ES-I3 (cell line): ENCODE measurements at regions not wholly inside any gene's neighbourhood (a gene's known extent, or its start where the extent isn't known, plus 50 kb on each side); places are given as distances from the start of the nearest gene placed in this dataset.
"Not testable (repeated sequence)": the region's sequence is repeated elsewhere in the genome, so short reads cannot be mapped to it uniquely, and the experiment has no call there.

Experiments
- H3K36me3 ChIP-seq: 2 replicates; pipeline ENCODE4 v1.6.1; 2013; ENCODE audit warnings: mild to moderate bottlenecking, low read length, control low read depth, moderate library complexity; ENCODE audit not compliant: insufficient read depth
- H3K4me1 ChIP-seq: 2 replicates; pipeline ENCODE4 v1.6.1; 2013; ENCODE audit warnings: mild to moderate bottlenecking, control low read depth, low read length; ENCODE audit not compliant: insufficient read depth
- H3K9ac ChIP-seq: 2 replicates; pipeline ENCODE4 v1.6.1; 2013; ENCODE audit warnings: low read depth, mild to moderate bottlenecking, low read length, moderate library complexity
- H3K9me3 ChIP-seq: 2 replicates; pipeline ENCODE4 v1.6.1; 2013; ENCODE audit warnings: mild to moderate bottlenecking, low read length, moderate library complexity; ENCODE audit not compliant: control insufficient read depth, insufficient read depth

DNA sequence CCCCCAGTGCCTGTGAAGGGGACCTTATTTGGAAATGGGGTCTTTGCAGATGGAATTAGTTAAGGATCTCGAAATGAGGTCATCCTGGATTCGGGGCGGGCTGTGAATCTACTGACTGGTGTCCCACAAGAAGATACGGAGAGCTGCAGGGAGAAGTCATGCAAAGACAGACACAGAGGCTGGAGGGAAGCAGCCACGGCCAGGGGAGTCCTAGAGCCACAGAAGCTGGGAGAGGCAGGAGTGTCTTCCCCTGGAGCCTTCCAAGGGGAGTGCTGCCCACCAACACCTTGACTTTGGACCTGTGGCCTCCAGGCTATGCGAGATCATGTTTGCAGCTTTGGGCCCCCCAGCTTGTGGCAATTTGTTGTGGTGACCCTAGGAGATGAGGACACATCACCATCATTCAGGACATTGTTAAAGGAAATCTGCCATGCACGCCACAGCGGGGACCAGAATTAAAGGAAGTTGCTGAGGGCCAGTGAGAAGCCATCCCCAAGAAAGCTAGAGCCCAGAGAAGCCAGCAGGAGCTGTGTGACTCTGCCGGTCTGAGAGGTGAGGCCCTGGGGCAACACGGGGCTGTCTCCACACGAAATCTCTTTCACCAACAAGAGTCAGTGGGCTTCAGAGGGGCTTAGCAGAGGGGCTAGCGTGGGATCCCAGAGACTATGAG lies 434.7 kb downstream of the BRD1 start:
- no peaks in the 10 kb centered on the region for H3K4me1 ChIP-seq
- no peak overlapping the region for H3K9ac ChIP-seq
- 0 out of 2 replicates have a peak, but pooled peaks cover 3% of the 10 kb centered on the region for H3K9me3 ChIP-seq
- no peaks in the 10 kb centered on the region for H3K36me3 ChIP-seq

DNA sequence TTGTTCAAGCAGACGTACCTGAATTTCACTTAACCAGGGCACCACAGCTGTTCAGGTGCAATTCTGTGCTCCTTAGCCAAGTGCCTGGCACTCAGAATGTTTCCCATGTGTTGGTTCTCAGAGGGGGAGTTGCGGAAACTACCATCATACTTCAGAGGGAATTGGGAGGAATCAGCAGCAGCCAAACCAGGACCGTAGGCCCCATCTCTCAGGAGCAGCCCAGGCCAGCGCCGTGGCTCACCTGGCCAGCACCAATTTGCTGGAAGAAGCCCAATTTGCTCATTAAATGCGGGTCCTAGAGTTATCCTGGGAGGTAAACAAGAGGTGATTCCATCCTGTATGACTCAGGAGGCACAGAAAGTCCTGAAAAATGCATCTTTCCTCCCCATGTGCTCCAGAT lies 435.4 kb downstream of the BRD1 start:
- no peak overlapping the region for H3K9ac ChIP-seq
- 0 out of 2 replicates have a peak, but pooled peaks cover 3% of the 10 kb centered on the region for H3K9me3 ChIP-seq
- no peaks in the 10 kb centered on the region for H3K36me3 ChIP-seq
- H3K4me1 ChIP-seq = no peaks in the 10 kb centered on the region

DNA sequence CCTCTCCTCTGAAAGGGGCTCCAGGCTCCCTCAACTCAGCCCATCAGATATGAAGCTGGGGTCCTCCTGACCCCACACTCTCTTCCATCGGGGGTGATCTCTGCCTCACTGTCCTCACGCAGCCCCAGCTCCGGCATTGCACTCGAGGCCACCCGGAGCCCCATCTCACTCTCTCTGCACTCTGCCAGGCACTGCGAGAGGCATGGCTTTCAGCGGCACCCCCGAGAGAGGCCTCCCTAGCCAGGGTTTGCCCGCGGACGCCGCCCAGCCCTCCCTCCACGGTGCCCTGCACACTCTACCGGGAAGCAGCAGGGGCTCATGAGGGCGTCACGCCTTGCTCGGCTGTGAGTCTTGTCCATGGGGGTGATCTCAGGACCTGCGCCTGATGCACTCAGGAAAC lies 436.2 kb downstream of the BRD1 start:
- 0 out of 2 replicates have a peak, but pooled peaks cover 3% of the 10 kb centered on the region for H3K9me3 ChIP-seq
- no peaks in the 10 kb centered on the region for H3K36me3 ChIP-seq
- no peak overlapping the region for H3K9ac ChIP-seq
- no peaks in the 10 kb centered on the region for H3K4me1 ChIP-seq

DNA sequence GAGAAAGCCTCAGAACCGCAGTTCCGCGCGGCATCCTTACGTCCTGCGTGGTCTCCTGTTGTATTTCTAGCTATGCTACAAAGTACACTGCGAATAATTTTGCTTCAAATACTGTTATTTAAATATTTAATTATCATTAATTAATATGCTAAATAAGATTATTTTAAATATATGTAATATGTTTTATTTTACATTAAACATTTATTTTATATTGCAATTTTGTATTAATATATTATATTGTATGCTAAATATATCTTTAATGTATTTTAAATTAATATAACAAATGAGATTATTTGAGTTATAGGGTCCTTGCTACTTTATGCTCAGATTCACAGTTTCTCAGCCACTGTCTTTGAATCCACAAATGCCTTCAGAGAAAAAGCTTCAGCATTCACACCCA lies 436.7 kb downstream of the BRD1 start:
- no peaks in the 10 kb centered on the region for H3K36me3 ChIP-seq
- H3K9ac ChIP-seq = no peak overlapping the region
- 0 out of 2 replicates have a peak, but pooled peaks cover 3% of the 10 kb centered on the region for H3K9me3 ChIP-seq
- no peaks in the 10 kb centered on the region for H3K4me1 ChIP-seq

DNA sequence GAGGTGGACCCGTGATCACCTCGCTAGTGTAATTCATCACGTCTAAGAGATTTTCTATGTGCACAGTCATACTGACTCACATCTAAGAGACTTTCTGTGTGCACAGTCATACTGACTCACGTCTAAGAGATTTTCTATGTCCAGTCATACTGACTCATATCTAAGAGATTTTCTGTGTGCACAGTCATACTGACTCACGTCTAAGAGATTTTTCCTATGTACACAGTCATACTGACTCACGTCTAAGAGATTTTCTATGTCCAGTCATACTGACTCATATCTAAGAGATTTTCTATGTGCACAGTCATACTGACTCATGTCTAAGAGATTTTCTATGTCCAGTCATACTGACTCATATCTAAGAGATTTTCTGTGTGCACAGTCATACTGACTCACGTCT lies 443.8 kb downstream of the BRD1 start:
- not testable (repeated sequence) for H3K9ac ChIP-seq, H3K36me3 ChIP-seq, H3K4me1 ChIP-seq, H3K9me3 ChIP-seq

DNA sequence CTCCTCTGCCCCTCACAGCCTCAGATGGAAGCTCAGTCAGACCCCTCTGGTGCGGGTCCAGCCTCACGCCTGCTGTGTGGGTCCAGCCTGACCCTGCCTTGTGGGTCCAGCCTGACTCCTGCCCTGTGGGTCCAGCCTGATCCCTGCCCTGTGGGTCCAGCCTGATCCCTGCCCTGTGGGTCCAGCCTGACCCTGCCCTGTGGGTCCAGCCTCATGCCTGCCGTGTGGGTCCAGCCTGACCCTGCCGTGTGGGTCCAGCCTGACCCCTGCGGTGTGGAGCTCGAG lies 445.3 kb downstream of the BRD1 start:
- Histone ChIP-seq H3K9ac (no peak overlapping the region), H3K4me1 (no peaks in the 10 kb centered on the region), H3K36me3 (no peaks in the 10 kb centered on the region), H3K9me3 (no peaks in the 10 kb centered on the region; the same call in 1 of the 2 replicates)

DNA sequence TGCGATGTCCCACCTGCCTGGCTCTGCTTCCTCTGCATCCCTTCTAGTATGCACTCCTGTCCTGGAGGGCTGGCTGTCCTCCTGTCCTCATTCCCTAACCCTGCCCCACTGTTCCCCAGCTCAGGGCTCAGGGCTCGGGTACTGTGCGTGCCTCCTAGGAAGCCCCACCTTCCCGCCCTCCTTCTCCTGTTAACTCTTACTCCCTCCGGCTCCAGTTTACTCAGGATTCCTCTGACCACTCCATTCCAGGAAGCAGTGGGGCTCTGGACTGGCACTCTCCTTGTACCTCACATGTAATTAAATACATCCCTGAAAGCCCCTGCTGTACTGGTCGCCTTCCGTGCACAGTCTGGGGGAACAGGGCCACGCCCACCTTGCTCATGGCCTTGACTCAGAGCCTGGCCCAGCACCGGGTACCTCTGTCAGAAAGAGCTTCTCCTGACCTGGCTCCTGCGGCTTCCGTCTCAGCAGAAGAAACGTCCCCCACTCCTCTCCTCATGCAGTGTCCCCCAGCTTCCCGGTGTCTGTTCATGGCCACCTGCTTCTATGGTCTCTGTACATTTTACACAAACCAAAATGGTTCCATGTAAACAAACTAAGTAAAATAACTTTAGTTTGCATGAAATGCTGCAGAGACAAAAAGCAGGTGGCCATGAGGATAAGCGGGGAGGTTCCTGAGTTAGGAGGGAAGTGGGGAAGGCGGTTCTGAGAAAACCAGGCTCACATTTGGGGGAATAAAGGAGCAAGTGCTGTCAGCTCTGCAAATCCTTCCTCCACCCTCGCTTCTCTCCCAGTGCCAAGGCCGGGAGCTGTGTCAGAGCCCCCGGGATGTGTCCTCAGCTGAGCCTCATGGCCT lies 445.9 kb downstream of the BRD1 start:
- Histone ChIP-seq H3K9me3 (no peaks in the 10 kb centered on the region; the same call in 1 of the 2 replicates), H3K36me3 (no peaks in the 10 kb centered on the region), H3K4me1 (no peaks in the 10 kb centered on the region), H3K9ac (no peak overlapping the region)

DNA sequence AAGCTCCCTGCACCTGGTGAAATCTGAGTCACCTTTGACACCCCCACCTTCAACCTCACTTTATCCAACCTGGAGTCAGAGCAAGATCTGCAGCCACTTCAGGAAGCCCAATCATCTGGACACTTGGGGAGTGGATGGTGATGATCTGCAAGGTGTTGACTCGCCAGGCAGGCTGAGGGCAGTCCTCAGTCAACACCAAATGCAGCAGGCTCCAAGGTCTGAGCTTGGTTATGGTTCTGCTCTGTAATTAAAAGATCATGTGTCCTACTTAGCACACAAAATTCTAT lies 446.9 kb downstream of the BRD1 start:
- H3K9ac ChIP-seq = no peak overlapping the region
- no peaks in the 10 kb centered on the region for H3K36me3 ChIP-seq
- no peaks in the 10 kb centered on the region; the same call in 1 of the 2 replicates for H3K9me3 ChIP-seq
- no peaks in the 10 kb centered on the region for H3K4me1 ChIP-seq

DNA sequence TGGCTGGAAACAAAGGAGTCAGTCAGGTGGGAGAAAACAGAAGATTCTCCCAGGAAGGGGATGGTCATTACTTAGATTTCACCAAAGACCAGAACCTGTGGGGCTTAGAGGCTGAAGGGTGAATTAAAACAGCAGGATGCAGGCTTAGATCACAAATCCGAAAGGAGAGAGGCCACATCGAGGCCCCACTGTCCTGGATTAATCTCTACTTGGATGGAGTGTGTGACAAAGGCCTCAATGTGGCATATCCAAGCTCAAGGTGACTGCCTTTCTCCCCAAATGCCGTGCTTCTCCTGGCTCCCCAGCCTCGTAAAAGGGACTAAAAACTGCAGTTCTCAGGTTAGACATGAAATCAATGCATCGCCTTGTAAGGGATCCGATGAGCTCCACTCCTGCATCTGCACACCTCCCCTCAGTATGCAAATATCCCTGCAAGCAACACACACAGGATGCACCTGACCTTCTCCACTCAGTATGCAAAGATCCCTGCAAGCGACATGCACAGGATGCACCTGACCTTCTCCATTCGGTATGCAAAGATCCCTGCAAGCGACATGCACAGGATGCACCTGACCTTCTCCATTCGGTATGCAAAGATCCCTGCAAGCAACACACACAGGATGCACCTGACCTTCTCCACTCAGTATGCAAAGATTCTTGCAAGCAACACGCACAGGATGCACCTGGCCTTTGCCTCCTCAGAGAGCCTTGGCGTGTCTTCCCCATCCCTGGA lies 447.4 kb downstream of the BRD1 start:
- Histone ChIP-seq H3K9ac (no peak overlapping the region), H3K4me1 (no peaks in the 10 kb centered on the region), H3K9me3 (no peaks in the 10 kb centered on the region; the same call in 1 of the 2 replicates), H3K36me3 (no peaks in the 10 kb centered on the region)

DNA sequence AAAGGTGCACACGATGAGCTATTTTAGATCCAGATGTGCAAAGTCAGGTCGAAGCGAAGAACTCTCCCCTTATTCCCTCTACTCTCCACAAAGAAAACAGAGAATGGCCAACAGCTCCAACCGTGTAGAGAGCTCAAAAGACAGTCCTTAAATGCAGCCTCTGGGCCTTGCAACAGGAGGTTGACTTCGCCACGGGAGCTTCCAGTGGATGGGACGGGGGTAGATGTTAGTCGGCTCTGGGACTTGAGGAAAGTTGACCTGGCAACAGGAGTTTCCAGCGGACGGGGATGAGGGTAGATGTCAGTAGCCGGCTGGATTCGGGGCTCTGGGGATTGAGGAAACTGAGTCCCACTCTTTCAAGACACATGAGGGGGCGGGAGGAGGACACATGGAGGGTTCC lies 450.4 kb downstream of the BRD1 start:
- no peak overlapping the region for H3K9ac ChIP-seq
- H3K36me3 ChIP-seq = no peaks in the 10 kb centered on the region
- H3K9me3 ChIP-seq = no peaks in the 10 kb centered on the region
- peaks cover 7% of the 10 kb centered on the region; the same call in 1 of the 2 replicates for H3K4me1 ChIP-seq

DNA sequence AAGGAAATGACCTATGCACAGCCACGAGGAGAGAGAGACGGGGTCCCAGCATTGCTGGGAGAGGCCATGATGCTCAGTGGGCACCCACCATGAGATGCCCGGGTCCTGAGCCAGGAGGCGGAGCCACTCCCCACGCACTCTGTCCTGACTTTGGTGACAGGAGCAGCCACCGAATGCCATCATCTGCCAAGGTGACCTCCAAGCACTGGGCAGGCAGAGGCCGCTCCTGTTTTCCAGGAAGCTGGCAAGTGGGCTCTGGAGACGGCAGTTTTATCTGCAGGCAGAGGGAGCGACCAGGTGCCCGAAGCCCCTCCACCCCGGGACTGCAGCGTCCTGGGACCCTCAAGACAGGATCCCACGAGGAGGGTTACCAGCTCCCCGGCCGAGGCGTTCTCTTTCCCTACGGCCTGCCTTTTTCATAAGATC lies 453.9 kb downstream of the BRD1 start:
- Histone ChIP-seq H3K4me1 (peaks cover 10% of the 10 kb centered on the region; the same call in 1 of the 2 replicates), H3K9me3 (no peaks in the 10 kb centered on the region), H3K9ac (no peak overlapping the region), H3K36me3 (no peaks in the 10 kb centered on the region)

DNA sequence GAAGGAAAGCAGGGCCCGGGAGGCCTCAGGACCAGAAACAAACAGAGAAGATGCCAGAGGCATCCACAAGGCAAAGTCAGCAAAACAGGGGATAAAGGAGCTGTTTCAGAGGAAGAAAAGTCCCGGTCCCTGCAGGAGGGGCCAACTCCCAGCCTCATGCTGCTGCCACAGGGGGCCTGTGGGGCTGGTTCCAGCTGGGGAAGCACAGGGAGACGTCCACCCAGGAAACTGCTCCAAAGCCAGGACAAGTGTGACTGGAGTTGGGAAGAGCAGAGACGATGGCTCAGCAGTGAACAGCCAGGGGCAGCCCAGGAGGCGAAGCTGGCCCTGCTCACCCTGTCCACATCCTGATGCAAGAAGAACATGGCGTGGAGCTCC lies 454.4 kb downstream of the BRD1 start:
- no peaks in the 10 kb centered on the region for H3K36me3 ChIP-seq
- H3K9me3 ChIP-seq = no peaks in the 10 kb centered on the region
- H3K4me1 ChIP-seq = peaks cover 10% of the 10 kb centered on the region; the same call in 1 of the 2 replicates
- no peak overlapping the region for H3K9ac ChIP-seq

DNA sequence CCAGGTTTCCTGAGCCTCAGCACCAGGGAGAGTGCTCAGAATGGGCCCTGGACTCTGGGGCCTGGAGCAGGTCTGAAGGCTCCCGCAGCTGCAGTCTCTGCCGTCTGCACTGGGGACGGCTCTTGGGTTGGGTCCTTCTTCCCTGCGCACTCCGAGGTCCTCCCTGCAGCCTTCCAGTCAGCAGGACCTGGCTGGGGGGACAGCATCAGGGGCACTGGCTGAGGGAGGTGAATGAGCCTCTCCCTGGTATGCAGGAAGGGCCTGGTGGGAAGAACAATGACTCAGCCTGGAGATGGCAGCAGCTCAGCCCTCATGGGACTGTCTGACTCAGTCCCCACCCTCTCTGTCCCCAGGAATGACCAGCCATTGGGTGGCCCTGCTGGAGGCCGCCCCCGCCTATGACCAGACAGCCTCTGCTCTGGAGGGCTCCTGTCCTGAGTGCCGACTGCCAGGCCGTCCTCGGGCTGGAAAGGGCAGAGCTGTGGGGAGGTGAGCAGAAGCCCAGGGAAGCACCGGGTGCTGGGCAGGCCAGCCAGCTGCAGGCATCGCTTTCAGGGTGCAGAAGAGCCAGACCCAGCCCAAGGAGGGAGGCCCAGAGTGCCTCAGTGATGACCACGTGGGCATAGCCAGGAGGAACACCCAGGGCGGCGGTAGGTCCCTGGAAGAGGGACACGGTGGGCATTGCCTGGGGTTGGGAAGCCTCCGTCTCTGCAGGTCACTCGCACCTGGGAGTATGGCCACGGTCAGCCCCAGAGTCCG lies 455.0 kb downstream of the BRD1 start:
- Histone ChIP-seq H3K9ac (no peak overlapping the region), H3K9me3 (no peaks in the 10 kb centered on the region), H3K36me3 (no peaks in the 10 kb centered on the region), H3K4me1 (peaks cover 10% of the 10 kb centered on the region; the same call in 1 of the 2 replicates)

DNA sequence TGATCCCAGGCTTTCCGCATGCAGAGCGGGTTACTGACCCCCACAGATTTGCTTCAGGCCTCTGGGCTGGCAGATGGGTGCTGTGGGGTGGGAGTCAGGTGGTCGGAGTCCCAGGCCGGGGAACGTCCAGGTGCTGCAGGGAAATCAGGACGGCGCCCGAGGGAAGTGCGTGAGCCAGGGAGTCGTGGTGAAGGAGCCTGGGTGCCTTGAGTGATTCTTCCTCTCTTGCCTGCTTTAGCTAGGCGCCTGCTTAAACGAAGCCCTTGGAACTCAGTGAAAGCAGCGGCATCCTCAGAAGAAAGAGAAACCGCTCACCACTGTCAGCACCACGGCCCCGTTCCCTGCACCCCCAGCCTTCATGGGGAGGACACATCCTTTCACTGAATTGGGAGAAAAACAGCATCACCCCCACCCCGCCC lies 455.6 kb downstream of the BRD1 start:
- no peaks in the 10 kb centered on the region for H3K36me3 ChIP-seq
- peaks cover 10% of the 10 kb centered on the region; the same call in 1 of the 2 replicates for H3K4me1 ChIP-seq

More for the DNA sequence above, 455.6 kb downstream of the BRD1 start:
- no peaks in the 10 kb centered on the region for H3K9me3 ChIP-seq
- H3K9ac ChIP-seq = no peak overlapping the region
